HG03342 (cell line): ENCODE measurements at regions not wholly inside any gene's neighbourhood (a gene's known extent, or its start where the extent isn't known, plus 50 kb on each side); places are given as distances from the start of the nearest gene placed in this dataset.
"Not testable (repeated sequence)": the region's sequence is repeated elsewhere in the genome, so short reads cannot be mapped to it uniquely, and the experiment has no call there.

Experiments used
- ATAC-seq: cut with Tn5 transposase; IDR thresholded peaks from one replicate; pipeline ENCODE4 v1.9.1; 2021; ENCODE audit warnings: mild to moderate bottlenecking, moderate library complexity; ENCODE audit not compliant: unreplicated experiment

GRCh38 chr2:194870974-194871535 lies 786.0 kb upstream of the SLC39A10 start:
- ATAC-seq: no peak

GRCh38 chr2:194867328-194867727 lies 789.7 kb upstream of the SLC39A10 start:
- peak; percentile 71 for ATAC-seq

- no peak for ATAC-seq
Observed at GRCh38 chr2:194854941-194855340, 802.1 kb upstream of the SLC39A10 start.

GRCh38 chr2:194842871-194843270 lies 814.2 kb upstream of the SLC39A10 start:
- ATAC-seq: no peak

- not testable (repeated sequence) for ATAC-seq
Observed at GRCh38 chr2:194834371-194834770, 822.7 kb upstream of the SLC39A10 start.

GRCh38 chr2:194826241-194826640 lies 830.8 kb upstream of the SLC39A10 start:
- ATAC-seq: no peak

- ATAC-seq: no peak
Observed at GRCh38 chr2:194824450-194824849, 832.6 kb upstream of the SLC39A10 start.

- no peak for ATAC-seq
Observed at GRCh38 chr2:194822657-194823056, 834.4 kb upstream of the SLC39A10 start.

GRCh38 chr2:194822097-194822496 lies 834.9 kb upstream of the SLC39A10 start:
- no peak for ATAC-seq

- ATAC-seq: no peak
Observed at GRCh38 chr2:194819367-194819766, 837.7 kb upstream of the SLC39A10 start.

GRCh38 chr2:194815475-194815874 lies 841.6 kb upstream of the SLC39A10 start:
- ATAC-seq: no peak

GRCh38 chr2:194802589-194802988 lies 854.4 kb upstream of the SLC39A10 start:
- no peak for ATAC-seq

- not testable (repeated sequence) for ATAC-seq
Observed at GRCh38 chr2:194787071-194787470, 870.0 kb upstream of the SLC39A10 start.

- ATAC-seq: not testable (repeated sequence)
Observed at GRCh38 chr2:194771394-194771793, 885.6 kb upstream of the SLC39A10 start.

GRCh38 chr2:194769030-194769429 lies 888.0 kb upstream of the SLC39A10 start:
- ATAC-seq: no peak

- ATAC-seq: no peak
Observed at GRCh38 chr2:194765723-194766122, 891.3 kb upstream of the SLC39A10 start.

GRCh38 chr2:194750926-194751325 lies 906.1 kb upstream of the SLC39A10 start:
- no peak for ATAC-seq

- no peak for ATAC-seq
Observed at GRCh38 chr2:194745557-194746146, 911.4 kb upstream of the SLC39A10 start.

GRCh38 chr2:194742706-194743105 lies 914.3 kb upstream of the SLC39A10 start:
- ATAC-seq: no peak

GRCh38 chr2:194739217-194739616 lies 917.8 kb upstream of the SLC39A10 start:
- ATAC-seq: no peak

- ATAC-seq: no peak
Observed at GRCh38 chr2:194735837-194736542, 921.0 kb upstream of the SLC39A10 start.

GRCh38 chr2:194730266-194730665 lies 926.8 kb upstream of the SLC39A10 start:
- ATAC-seq: no peak
